SK-N-SH (cell line): ENCODE measurements at regions not wholly inside any gene's neighbourhood (a gene's known extent, or its start where the extent isn't known, plus 50 kb on each side); places are given as distances from the start of the nearest gene placed in this dataset.

ENCODE experiments used
- CTCF ChIA-PET: fragments of 300-600, 350-600 bp; formaldehyde crosslinking; extraction: SDS; loops from one replicate; lab custom pipeline; 2021; lab: Yijun Ruan, JAX
- POLR2A ChIA-PET: fragments of 350-600 bp; sonication (Branson Sonifier 250); formaldehyde crosslinking; extraction: SDS; loops from one replicate; lab custom pipeline; 2020; ENCODE audit warnings: antibody characterized with exemption, inconsistent platforms; lab: Yijun Ruan, JAX
- DNase-seq: peaks from one replicate; pipeline ENCODE4 v3.0.0; 2012
- H2AFZ ChIP-seq: fragments of 200-600 bp; sonication (generic); 2 replicates; pipeline ENCODE4 v1.8.1; 2016; ENCODE audit warnings: antibody characterized with exemption, mild to moderate bottlenecking, low read depth
- H3F3A ChIP-seq: fragments of 200-600 bp; sonication (generic); replicated peaks from 2 replicates; pipeline ENCODE3; 2016; ENCODE audit warnings: antibody characterized with exemption, mild to moderate bottlenecking; ENCODE audit not compliant: insufficient read depth
- H3K27ac ChIP-seq, 2 experiments: fragments of 200-500 bp in 1 of 2; fragments of 200-600 bp in 1 of 2; sonication (Bioruptor generic) in 1 of 2; sonication (generic), shearing (Covaris generic) in 1 of 2; 2 replicates each; pipeline versions ENCODE4 v1.5.1 to v1.6.1; 2014 to 2016; ENCODE audit warnings: low read depth in 2 of 2, inconsistent platforms in 1 of 2, low read length in 1 of 2, mild to moderate bottlenecking in 1 of 2, mixed read lengths in 1 of 2
- H3K27me3 ChIP-seq: fragments of 200-600 bp; sonication (generic), shearing (Covaris generic); 2 replicates; pipeline ENCODE4 v1.6.1; 2016; ENCODE audit warnings: mixed run types; ENCODE audit not compliant: insufficient read depth
- H3K36me3 ChIP-seq, 2 experiments: fragments of 200-500 bp in 1 of 2; fragments of 200-600 bp in 1 of 2; sonication (Bioruptor generic) in 1 of 2; sonication (generic) in 1 of 2; replicated peaks in 1 of 2; 2 replicates each; pipeline versions ENCODE3 to v1.5.1; 2014 to 2016; ENCODE audit warnings: low read length in 1 of 2, mild to moderate bottlenecking in 1 of 2; ENCODE audit not compliant: insufficient read depth in 2 of 2, control insufficient read depth in 1 of 2
- H3K4me1 ChIP-seq, 2 experiments: fragments of 200-500 bp in 1 of 2; fragments of 200-600 bp in 1 of 2; sonication (Bioruptor generic) in 1 of 2; sonication (generic), shearing (Covaris generic) in 1 of 2; 2 replicates each; pipeline versions ENCODE4 v1.5.1 to v1.6.1; 2014 to 2016; ENCODE audit warnings: low read depth in 1 of 2, low read length in 1 of 2, mixed run types in 1 of 2; ENCODE audit not compliant: insufficient read depth in 2 of 2, control insufficient read depth in 1 of 2
- H3K4me2 ChIP-seq: fragments of 200-600 bp; sonication (generic), shearing (Covaris generic); 2 replicates; pipeline ENCODE4 v1.6.1; 2017; ENCODE audit warnings: mixed run types
- H3K4me3 ChIP-seq, 2 experiments: fragments of 200-500 bp in 1 of 2; fragments of 200-600 bp in 1 of 2; sonication (Bioruptor generic) in 1 of 2; sonication (generic), shearing (Covaris generic) in 1 of 2; 2 replicates each; pipeline versions ENCODE4 v1.5.1 to v1.8.1; 2014 to 2016; ENCODE audit warnings: low read depth in 2 of 2, inconsistent platforms in 1 of 2, low read length in 1 of 2, mild to moderate bottlenecking in 1 of 2, mixed read lengths in 1 of 2, moderate library complexity in 1 of 2
- H3K79me2 ChIP-seq: fragments of 200-600 bp; sonication (generic); 2 replicates; pipeline ENCODE4 v1.8.1; 2017; ENCODE audit warnings: mild to moderate bottlenecking; ENCODE audit not compliant: insufficient read depth
- H3K9ac ChIP-seq: fragments of 200-600 bp; sonication (generic); 2 replicates; pipeline ENCODE4 v1.6.1; 2017; ENCODE audit warnings: mixed run types
- H3K9me2 ChIP-seq: fragments of 200-600 bp; sonication (generic); 2 replicates; pipeline ENCODE4 v1.6.1; 2017; ENCODE audit warnings: mixed run types
- H3K9me3 ChIP-seq: fragments of 200-600 bp; sonication (generic); 2 replicates; pipeline ENCODE4 v1.6.1; 2017; ENCODE audit warnings: mixed run types, mild to moderate bottlenecking, moderate library complexity
- H4K20me1 ChIP-seq: fragments of 200-600 bp; sonication (generic); 2 replicates; pipeline ENCODE4 v1.6.1; 2017; ENCODE audit warnings: mild to moderate bottlenecking, mixed run types; ENCODE audit not compliant: insufficient read depth
- CHD2 ChIP-seq: fragments of 150-350 bp; IDR thresholded peaks from 2 replicates; pipeline ENCODE4 v1.6.1; 2018; ENCODE audit warnings: low read length; ENCODE audit not compliant: partially characterized antibody
- CTCF ChIP-seq: fragments of 200-600 bp; sonication (generic); IDR thresholded peaks from 2 replicates; pipeline ENCODE4 v1.6.1; 2017; ENCODE audit warnings: antibody characterized with exemption, mild to moderate bottlenecking, moderate library complexity
- EP300 ChIP-seq, 2 experiments: IDR thresholded peaks; 2 replicates each; pipeline versions ENCODE4 v1.4.0 to v1.6.1; 2012; ENCODE audit warnings: borderline replicate concordance in 1 of 2, low read depth in 1 of 2, low read length in 1 of 2
- FOXM1 ChIP-seq: IDR thresholded peaks from 2 replicates; pipeline ENCODE4 v1.4.0; 2012; ENCODE audit warnings: low read depth, mild to moderate bottlenecking
- GABPA ChIP-seq: IDR thresholded peaks from 2 replicates; pipeline ENCODE4 v1.4.0; 2012; ENCODE audit warnings: low read depth, mild to moderate bottlenecking
- GATA2 ChIP-seq: sonication (generic); formaldehyde crosslinking; IDR thresholded peaks from 2 replicates; pipeline ENCODE4 v1.5.0; 2020; ENCODE audit warnings: mild to moderate bottlenecking, missing genetic modification reagents
- NFIC ChIP-seq: IDR thresholded peaks from 2 replicates; pipeline ENCODE4 v1.4.0; 2012; ENCODE audit warnings: borderline replicate concordance
- REST ChIP-seq: IDR thresholded peaks from 2 replicates; pipeline ENCODE4 v1.6.1; 2012; ENCODE audit warnings: mild to moderate bottlenecking, low read depth, low read length, moderate library complexity
- RFX5 ChIP-seq: IDR thresholded peaks from 2 replicates; pipeline ENCODE4 v1.6.1; 2012; ENCODE audit warnings: mild to moderate bottlenecking, improper control_type of control experiment, low read length
- SIN3A ChIP-seq: IDR thresholded peaks from 2 replicates; pipeline ENCODE4 v1.6.1; 2012; ENCODE audit warnings: low read depth, mild to moderate bottlenecking, low read length, moderate library complexity, borderline replicate concordance
- TAF1 ChIP-seq: IDR thresholded peaks from 2 replicates; pipeline ENCODE4 v1.6.1; 2012; ENCODE audit warnings: low read depth, mild to moderate bottlenecking, low read length, moderate library complexity, borderline replicate concordance
- TEAD4 ChIP-seq: IDR thresholded peaks from 2 replicates; pipeline ENCODE4 v1.4.0; 2012; ENCODE audit warnings: mild to moderate bottlenecking, borderline replicate concordance; ENCODE audit not compliant: insufficient read depth
- USF1 ChIP-seq: IDR thresholded peaks from 2 replicates; pipeline ENCODE4 v1.4.0; 2012; ENCODE audit warnings: low read depth, borderline replicate concordance
- ZBTB33 ChIP-seq: IDR thresholded peaks from 2 replicates; pipeline ENCODE4 v1.4.0; 2012; ENCODE audit warnings: low read depth, borderline replicate concordance
- WGBS: methylation state at CpG from one replicate; pipeline ENCODE4 v1.1.6; 2017; ENCODE audit warnings: low lambda C conversion rate; 5-methylcytosine and 5-hydroxymethylcytosine counted together

GRCh38 chr1:4565166-4565565, 89.2 kb upstream of the AJAP1 start (continued):
- TF ChIP-seq CTCF: no peak
- no peak for TF ChIP-seq ZBTB33
- TF ChIP-seq TEAD4: no peak
- TF ChIP-seq GABPA: no peak
- no peak for TF ChIP-seq GATA2 (CRISPR knock-in tag)
- no peak for TF ChIP-seq RFX5

GRCh38 chr1:4565801-4566449, 88.5 kb upstream of the AJAP1 start:
- Histone ChIP-seq H3K4me1 (no peaks in the 10 kb centered on the region), H3K4me3 (no peak overlapping the region), H3F3A (no peaks in the 10 kb centered on the region), H3K9me3 (no peaks in the 10 kb centered on the region), H3K36me3 (no peaks in the 10 kb centered on the region), H3K27ac (no peak overlapping the region), H4K20me1 (no peaks in the 10 kb centered on the region), H3K79me2 (no peaks in the 10 kb centered on the region), H3K4me2 (no peak overlapping the region), H3K27me3 (no peaks in the 10 kb centered on the region), H3K9me2 (no peaks in the 10 kb centered on the region), H3K9ac (no peak overlapping the region), H2AFZ (no peak overlapping the region)
- no peak for DNase-seq
- TF ChIP-seq FOXM1: no peak
- TF ChIP-seq EP300 (IDR thresholded peaks at IDR 0.05; ENCODE audit: borderline replicate concordance in 1 of 2, low read depth in 1 of 2, low read length in 1 of 2): no peak
- TF ChIP-seq USF1: no peak
- no peak for TF ChIP-seq REST
- no peak for TF ChIP-seq CHD2
- TF ChIP-seq SIN3A: no peak
- TF ChIP-seq NFIC: no peak
- TF ChIP-seq RFX5: no peak
- TF ChIP-seq TAF1: no peak
- ChIA-PET CTCF (no interaction called here), POLR2A (no interaction called here)
- WGBS: 28% methylated on average over 12 of the region's 12 CpGs
